Vagina (tissue), 2 donors: ENCODE measurements at regions not wholly inside any gene's neighbourhood (a gene's known extent, or its start where the extent isn't known, plus 50 kb on each side); places are given as distances from the start of the nearest gene placed in this dataset.

Experiments
- CTCF ChIP-seq, 3 experiments: fragments of 450-650 bp in 2 of 3; fragments of 200-600 bp in 1 of 3; sonication (generic) in 1 of 3; IDR thresholded peaks; one replicate each; pipeline ENCODE4 v1.5.1; 2017 to 2019; ENCODE audit warnings: antibody characterized with exemption in 3 of 3, mild to moderate bottlenecking in 2 of 3, moderate library complexity in 2 of 3
- POLR2A ChIP-seq, 2 donors: fragments of 450-650 bp; IDR thresholded peaks; one replicate each; pipeline ENCODE4 v1.6.1; 2017; ENCODE audit warnings: antibody characterized with exemption in 2 of 2, mild to moderate bottlenecking in 2 of 2, moderate library complexity in 2 of 2

GRCh38 chr5:2866662-2867372 is 115.3 kb upstream of the IRX2 start:
- TF ChIP-seq POLR2A (IDR thresholded peaks at IDR 0.05) (no peak), CTCF (IDR thresholded peaks at IDR 0.05) (no peak)
